ENCODE measurements at regions not wholly inside any gene's neighbourhood (a gene's known extent, or its start where the extent isn't known, plus 50 kb on each side); places are given as distances from the start of the nearest gene placed in this dataset.

DNA sequence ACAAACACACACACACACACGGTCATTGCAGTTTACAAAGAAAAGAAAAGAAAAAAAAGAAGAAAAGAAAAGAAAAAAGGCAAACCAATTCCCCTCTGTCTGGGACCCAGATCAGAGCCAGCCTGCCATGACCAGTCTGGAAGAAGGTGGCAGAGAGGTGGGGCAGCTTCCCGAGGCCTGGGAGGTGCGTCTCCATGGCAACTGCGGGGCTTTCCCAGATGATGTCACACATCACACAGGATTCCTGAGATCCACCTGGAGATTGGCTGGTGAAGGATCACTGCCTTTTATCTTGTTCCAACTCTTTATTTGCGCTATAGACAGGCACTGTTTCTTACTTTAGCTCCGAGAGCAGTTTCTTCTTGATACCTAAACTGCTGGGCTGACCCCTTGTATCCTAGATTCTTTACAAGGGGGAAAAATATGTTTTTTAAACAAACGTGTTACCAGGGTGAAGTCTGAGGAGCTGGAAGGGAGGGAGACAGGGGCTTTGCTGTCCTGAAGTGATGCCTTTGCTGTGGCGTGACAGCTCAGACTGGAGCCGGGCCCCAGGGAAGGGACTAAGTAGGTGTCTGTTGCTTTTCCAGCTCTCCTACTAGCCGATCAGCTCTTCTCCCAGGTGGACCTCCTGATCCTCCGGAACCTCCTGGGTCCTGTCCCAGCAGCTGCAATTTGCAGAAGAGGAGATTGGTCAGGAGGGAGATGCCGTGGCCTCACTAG is 298.5 kb downstream of the KLF6 start:
- ATAC-seq: peak; percentile 59
- TF ChIP-seq ZC3H10 (CRISPR knock-in tag; IDR thresholded peaks at IDR 0.05): no peak
- TF ChIP-seq, protein P1, sequence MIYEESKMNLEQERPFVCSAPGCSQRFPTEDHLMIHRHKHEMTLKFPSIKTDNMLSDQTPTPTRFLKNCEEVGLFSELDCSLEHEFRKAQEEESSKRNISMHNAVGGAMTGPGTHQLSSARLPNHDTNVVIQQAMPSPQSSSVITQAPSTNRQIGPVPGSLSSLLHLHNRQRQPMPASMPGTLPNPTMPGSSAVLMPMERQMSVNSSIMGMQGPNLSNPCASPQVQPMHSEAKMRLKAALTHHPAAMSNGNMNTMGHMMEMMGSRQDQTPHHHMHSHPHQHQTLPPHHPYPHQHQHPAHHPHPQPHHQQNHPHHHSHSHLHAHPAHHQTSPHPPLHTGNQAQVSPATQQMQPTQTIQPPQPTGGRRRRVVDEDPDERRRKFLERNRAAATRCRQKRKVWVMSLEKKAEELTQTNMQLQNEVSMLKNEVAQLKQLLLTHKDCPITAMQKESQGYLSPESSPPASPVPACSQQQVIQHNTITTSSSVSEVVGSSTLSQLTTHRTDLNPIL (CRISPR knock-in tag; IDR thresholded peaks at IDR 0.05; ENCODE audit: low read depth): peak; percentile 78; the same call in 1 of the 2 replicates
- no peak for TF ChIP-seq OSR1 (CRISPR knock-in tag; IDR thresholded peaks at IDR 0.05)
- TF ChIP-seq ISL1 (CRISPR knock-in tag; IDR thresholded peaks at IDR 0.05): peak; percentile 35; the same call in 1 of the 2 replicates
- no peak for TF ChIP-seq ZFP3 (CRISPR knock-in tag; IDR thresholded peaks at IDR 0.05)
- TF ChIP-seq TCF4 (CRISPR knock-in tag; IDR thresholded peaks at IDR 0.05; ENCODE audit: borderline replicate concordance): peak; percentile 39; the same call in 1 of the 2 replicates
- TF ChIP-seq POU6F1 (CRISPR knock-in tag; IDR thresholded peaks at IDR 0.05; ENCODE audit: borderline replicate concordance, low read depth): no peak
- TF ChIP-seq ZFP30 (CRISPR knock-in tag; IDR thresholded peaks at IDR 0.05): no peak
- no peak for TF ChIP-seq ZNF565 (CRISPR knock-in tag; conservative IDR thresholded peaks at IDR 0.05; ENCODE audit: low read depth)
- TF ChIP-seq TOX (CRISPR knock-in tag; IDR thresholded peaks at IDR 0.05; ENCODE audit: borderline replicate concordance): no peak
- TF ChIP-seq RARB (CRISPR knock-in tag; IDR thresholded peaks at IDR 0.05): no peak
- TF ChIP-seq, protein P2, sequence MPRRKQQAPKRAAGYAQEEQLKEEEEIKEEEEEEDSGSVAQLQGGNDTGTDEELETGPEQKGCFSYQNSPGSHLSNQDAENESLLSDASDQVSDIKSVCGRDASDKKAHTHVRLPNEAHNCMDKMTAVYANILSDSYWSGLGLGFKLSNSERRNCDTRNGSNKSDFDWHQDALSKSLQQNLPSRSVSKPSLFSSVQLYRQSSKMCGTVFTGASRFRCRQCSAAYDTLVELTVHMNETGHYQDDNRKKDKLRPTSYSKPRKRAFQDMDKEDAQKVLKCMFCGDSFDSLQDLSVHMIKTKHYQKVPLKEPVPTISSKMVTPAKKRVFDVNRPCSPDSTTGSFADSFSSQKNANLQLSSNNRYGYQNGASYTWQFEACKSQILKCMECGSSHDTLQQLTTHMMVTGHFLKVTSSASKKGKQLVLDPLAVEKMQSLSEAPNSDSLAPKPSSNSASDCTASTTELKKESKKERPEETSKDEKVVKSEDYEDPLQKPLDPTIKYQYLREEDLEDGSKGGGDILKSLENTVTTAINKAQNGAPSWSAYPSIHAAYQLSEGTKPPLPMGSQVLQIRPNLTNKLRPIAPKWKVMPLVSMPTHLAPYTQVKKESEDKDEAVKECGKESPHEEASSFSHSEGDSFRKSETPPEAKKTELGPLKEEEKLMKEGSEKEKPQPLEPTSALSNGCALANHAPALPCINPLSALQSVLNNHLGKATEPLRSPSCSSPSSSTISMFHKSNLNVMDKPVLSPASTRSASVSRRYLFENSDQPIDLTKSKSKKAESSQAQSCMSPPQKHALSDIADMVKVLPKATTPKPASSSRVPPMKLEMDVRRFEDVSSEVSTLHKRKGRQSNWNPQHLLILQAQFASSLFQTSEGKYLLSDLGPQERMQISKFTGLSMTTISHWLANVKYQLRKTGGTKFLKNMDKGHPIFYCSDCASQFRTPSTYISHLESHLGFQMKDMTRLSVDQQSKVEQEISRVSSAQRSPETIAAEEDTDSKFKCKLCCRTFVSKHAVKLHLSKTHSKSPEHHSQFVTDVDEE (CRISPR knock-in tag; IDR thresholded peaks at IDR 0.05): 0 out of 2 replicates have a peak, but pooled peaks have one; percentile 28
- TF ChIP-seq, protein P3, sequence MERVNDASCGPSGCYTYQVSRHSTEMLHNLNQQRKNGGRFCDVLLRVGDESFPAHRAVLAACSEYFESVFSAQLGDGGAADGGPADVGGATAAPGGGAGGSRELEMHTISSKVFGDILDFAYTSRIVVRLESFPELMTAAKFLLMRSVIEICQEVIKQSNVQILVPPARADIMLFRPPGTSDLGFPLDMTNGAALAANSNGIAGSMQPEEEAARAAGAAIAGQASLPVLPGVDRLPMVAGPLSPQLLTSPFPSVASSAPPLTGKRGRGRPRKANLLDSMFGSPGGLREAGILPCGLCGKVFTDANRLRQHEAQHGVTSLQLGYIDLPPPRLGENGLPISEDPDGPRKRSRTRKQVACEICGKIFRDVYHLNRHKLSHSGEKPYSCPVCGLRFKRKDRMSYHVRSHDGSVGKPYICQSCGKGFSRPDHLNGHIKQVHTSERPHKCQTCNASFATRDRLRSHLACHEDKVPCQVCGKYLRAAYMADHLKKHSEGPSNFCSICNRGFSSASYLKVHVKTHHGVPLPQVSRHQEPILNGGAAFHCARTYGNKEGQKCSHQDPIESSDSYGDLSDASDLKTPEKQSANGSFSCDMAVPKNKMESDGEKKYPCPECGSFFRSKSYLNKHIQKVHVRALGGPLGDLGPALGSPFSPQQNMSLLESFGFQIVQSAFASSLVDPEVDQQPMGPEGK (CRISPR knock-in tag; IDR thresholded peaks at IDR 0.05; ENCODE audit: borderline replicate concordance): no peak

DNA sequence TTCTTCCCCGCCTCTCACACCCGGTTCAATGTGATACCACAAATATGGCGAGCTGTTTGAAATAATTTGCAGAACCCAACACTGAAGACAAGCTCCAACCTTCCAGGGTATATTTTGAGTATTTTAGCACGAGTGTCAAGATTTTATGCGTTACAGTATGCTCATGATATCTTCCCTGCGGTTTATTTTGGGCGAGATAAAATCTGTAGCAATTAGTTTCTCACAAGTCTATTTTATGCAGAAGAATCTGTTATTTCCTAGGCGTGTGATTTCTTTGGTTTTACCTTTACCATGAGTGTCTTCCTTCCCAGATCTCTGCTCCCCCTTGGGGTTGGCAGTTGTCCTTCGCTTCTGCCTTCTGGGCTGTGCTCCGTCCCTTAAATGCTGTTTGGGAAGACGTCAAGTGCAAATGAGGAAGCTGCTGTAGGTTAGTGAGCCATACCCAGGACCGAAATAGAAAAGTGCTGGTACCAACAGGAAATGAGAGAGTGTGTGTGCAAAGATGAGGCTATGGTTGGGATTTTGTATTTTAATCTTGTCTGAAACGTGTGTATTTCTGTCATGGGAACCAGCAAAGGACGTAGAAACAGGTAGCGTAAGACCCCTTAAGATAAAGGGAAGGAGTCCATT is 299.8 kb downstream of the KLF6 start:
- TF ChIP-seq, protein P2 (CRISPR knock-in tag; IDR thresholded peaks at IDR 0.05): no peak
- TF ChIP-seq ZNF8 (CRISPR knock-in tag; IDR thresholded peaks at IDR 0.05) (no peak), SNAI2 (CRISPR knock-in tag; IDR thresholded peaks at IDR 0.05) (no peak), CSRNP3 (CRISPR knock-in tag; IDR thresholded peaks at IDR 0.05) (no peak), TOX (CRISPR knock-in tag; IDR thresholded peaks at IDR 0.05; ENCODE audit: borderline replicate concordance) (no peak), ARNTL (CRISPR knock-in tag; IDR thresholded peaks at IDR 0.05; ENCODE audit: borderline replicate concordance, low read depth) (no peak), ZNF70 (CRISPR knock-in tag; IDR thresholded peaks at IDR 0.05) (no peak), CSDC2 (CRISPR knock-in tag; IDR thresholded peaks at IDR 0.05) (no peak), ZFP3 (CRISPR knock-in tag; IDR thresholded peaks at IDR 0.05) (no peak)
- TF ChIP-seq, protein P3 (CRISPR knock-in tag; IDR thresholded peaks at IDR 0.05; ENCODE audit: borderline replicate concordance): no peak
- no peak for ATAC-seq
